Adrenal gland (tissue), 9 donors: ENCODE measurements at regions not wholly inside any gene's neighbourhood (a gene's known extent, or its start where the extent isn't known, plus 50 kb on each side); places are given as distances from the start of the nearest gene placed in this dataset.
"Not testable (repeated sequence)": the region's sequence is repeated elsewhere in the genome, so short reads cannot be mapped to it uniquely, and the experiment has no call there.

ENCODE experiments used
- DNase-seq, 7 donors: peaks; one replicate each; pipeline ENCODE4 v3.0.0-alpha.2; 2019 to 2020
- H3K27ac ChIP-seq, 5 donors: fragments of 200-600 bp; sonication (generic) in 4 of 5; 1 replicate in 3 of 5; 2 replicates in 2 of 5; pipeline versions ENCODE4 v1.5.1 to v1.8.0; 2016 to 2020; ENCODE audit warnings: mild to moderate bottlenecking in 1 of 5
- H3K27me3 ChIP-seq: fragments of 200-600 bp; 2 replicates; pipeline ENCODE4 v1.8.0; 2021
- H3K36me3 ChIP-seq, 2 donors: fragments of 200-600 bp; replicated peaks in 1 of 2; 1 replicate in 1 of 2; 2 replicates in 1 of 2; pipeline versions ENCODE4 v1.5.1 to v1.8.0; 2018 to 2022
- H3K4me1 ChIP-seq, 2 donors: fragments of 200-600 bp; replicated peaks in 1 of 2; 1 replicate in 1 of 2; 2 replicates in 1 of 2; pipeline versions ENCODE4 v1.5.1 to v1.8.0; 2018 to 2021
- H3K4me3 ChIP-seq, 4 donors: fragments of 200-600 bp; sonication (generic) in 3 of 4; one replicate each; pipeline ENCODE4 v1.5.1; 2016 to 2018
- H3K9me3 ChIP-seq, 3 donors: fragments of 200-600 bp; sonication (generic) in 1 of 3; replicated peaks in 1 of 3; 1 replicate in 2 of 3; 2 replicates in 1 of 3; pipeline versions ENCODE4 v1.5.1 to v1.8.0; 2016 to 2021
- WGBS, 4 donors: extraction: QIAGEN DNeasy Blood & Tissue Kit in 2 of 4; methylation state at CpG; one replicate each; pipeline versions ENCODE4 v1.1.5 to v1.1.7; 2013 to 2017; 5-methylcytosine and 5-hydroxymethylcytosine counted together
- intact Hi-C, 2 donors: fragments of 100-400 bp; cut with DNase I; formaldehyde crosslinking; loops; one replicate each; pipeline versions ENCODE4 v1.14.1 to v1.15.0; 2022 to 2023
- donor health status: healthy with polysubstance abuse.
- donor health status: Bipolar disorder and iron deficiency.
- donor health status: DM: yes; HTN: yes; CAD: no.
- donor health status: DM: no; HTN: no; CAD: no.
- donor health status: DM: no; HTN: no; CAD: no.

- intact Hi-C loops, H3K27me3 ChIP-seq, H3K27ac ChIP-seq, H3K36me3 ChIP-seq, H3K4me1 ChIP-seq, H3K9me3 ChIP-seq, DNase-seq, H3K4me3 ChIP-seq: not testable (repeated sequence)
- WGBS, 4 donors = no CpG with 5 or more reads among the region's 3 CpGs
Measured at GRCh38 chr15:20101281-20101680, 440.3 kb downstream of the GOLGA6L6 start.

GRCh38 chr15:20100604-20101270, 440.9 kb downstream of the GOLGA6L6 start:
- DNase-seq, H3K27me3 ChIP-seq, intact Hi-C loops, H3K4me1 ChIP-seq, H3K4me3 ChIP-seq, H3K27ac ChIP-seq, H3K36me3 ChIP-seq, H3K9me3 ChIP-seq: not testable (repeated sequence)
- WGBS, 4 donors = no CpG with 5 or more reads among the region's 8 CpGs

DNA sequence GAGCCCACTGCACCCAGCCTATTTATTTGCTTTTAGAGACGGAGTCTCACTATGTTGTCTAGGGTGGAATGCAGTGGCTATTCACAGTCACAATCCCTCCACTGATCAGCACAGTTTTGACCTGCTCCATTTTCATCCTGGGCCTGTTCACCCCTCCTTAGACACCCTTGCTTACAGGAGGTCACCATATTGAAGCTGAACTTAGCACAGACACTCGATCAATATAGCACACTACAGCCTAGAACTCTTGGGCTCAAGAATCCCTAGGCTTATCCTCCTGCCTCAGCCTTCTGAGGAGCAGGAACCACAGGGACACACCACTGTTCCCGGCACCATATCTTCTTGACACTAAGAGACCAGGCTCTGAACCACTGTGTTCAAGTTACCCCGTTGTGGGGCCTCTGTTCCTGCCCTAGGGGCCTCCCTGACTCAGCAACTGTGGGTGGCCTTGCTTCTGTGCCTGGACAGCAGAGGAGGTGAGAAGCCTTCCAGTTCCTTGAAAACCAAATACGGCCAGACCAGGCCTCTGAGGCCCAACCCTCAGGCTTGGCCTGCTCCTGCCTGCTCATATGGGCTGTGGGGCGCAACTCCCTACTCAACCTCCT, 445.8 kb downstream of the GOLGA6L6 start:
- H3K4me3 ChIP-seq, H3K27me3 ChIP-seq, DNase-seq, H3K4me1 ChIP-seq, H3K27ac ChIP-seq, H3K9me3 ChIP-seq, intact Hi-C loops, H3K36me3 ChIP-seq: not testable (repeated sequence)
- 56 to 86% (median 62%) methylated on average over 1 to 4 of the region's 6 CpGs for WGBS, 4 donors

GRCh38 chr15:20089541-20089940, 452.1 kb downstream of the GOLGA6L6 start:
- H3K4me3 ChIP-seq, H3K9me3 ChIP-seq, H3K27ac ChIP-seq, intact Hi-C loops, H3K36me3 ChIP-seq, H3K27me3 ChIP-seq, H3K4me1 ChIP-seq: not testable (repeated sequence)
- 46 to 67% methylated on average over 2 of the region's 4 CpGs; no CpG with 5 or more reads in 2 of the 4 donors for WGBS, 4 donors
- DNase-seq = peak in 1 of 7 donors; percentile 23

DNA sequence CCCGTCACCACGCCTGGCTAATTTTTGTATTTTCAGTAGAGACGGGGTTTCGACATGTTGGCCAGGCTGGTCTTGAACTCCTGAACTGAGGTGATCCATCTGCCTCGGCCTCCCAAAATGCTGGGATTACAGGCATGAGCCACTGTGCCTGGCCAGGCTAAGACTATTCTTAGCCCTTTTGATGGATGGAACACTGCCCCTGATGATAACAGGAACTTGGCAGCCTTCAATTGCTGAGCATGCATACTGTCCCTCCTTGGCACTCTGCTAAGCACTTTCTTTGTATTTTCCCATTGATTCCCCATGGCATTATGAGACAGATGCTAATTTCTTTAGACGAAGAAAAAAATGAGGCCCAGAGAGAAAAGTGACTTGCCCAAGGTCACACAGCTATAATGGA, 457.6 kb downstream of the GOLGA6L6 start:
- H3K4me1 ChIP-seq, DNase-seq, H3K27me3 ChIP-seq, H3K4me3 ChIP-seq, intact Hi-C loops, H3K9me3 ChIP-seq, H3K36me3 ChIP-seq, H3K27ac ChIP-seq: not testable (repeated sequence)
- WGBS, 4 donors = no CpG with 5 or more reads among the region's 6 CpGs

DNA sequence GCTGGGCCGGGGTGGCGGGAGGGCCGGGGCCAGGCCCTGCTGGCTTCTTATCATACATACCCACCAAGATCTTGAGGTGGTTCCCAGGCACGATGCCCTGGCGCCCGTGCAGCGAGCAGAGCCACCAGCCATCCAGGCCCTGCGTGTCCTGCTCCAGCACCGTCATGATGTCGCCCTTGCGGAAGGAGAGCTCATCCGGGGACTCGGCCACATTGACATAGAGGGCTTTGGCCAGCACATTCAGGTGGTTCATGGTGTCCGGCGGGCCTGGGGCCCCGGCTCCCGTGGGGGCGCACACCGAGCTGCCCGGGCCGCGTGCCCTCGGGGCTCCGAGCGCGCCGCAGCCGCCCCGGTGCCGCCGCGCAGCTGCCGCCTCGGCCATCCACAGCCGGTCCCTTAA, 467.5 kb downstream of the GOLGA6L6 start:
- intact Hi-C loops, H3K4me1 ChIP-seq, H3K4me3 ChIP-seq, H3K36me3 ChIP-seq, DNase-seq, H3K27ac ChIP-seq, H3K27me3 ChIP-seq, H3K9me3 ChIP-seq: not testable (repeated sequence)
- WGBS, 4 donors = 90 to 98% (median 91%) methylated on average over 8 to 24 of the region's 35 CpGs; no CpG with 5 or more reads in 1 of the 4 donors

- H3K4me1 ChIP-seq, intact Hi-C loops, H3K9me3 ChIP-seq, H3K4me3 ChIP-seq, DNase-seq, H3K27me3 ChIP-seq, H3K36me3 ChIP-seq, H3K27ac ChIP-seq: not testable (repeated sequence)
- 67 to 81% (median 78%) methylated on average over 4 to 5 of the region's 5 CpGs for WGBS, 4 donors
Measured at GRCh38 chr15:20069043-20069442, 472.6 kb downstream of the GOLGA6L6 start.

DNA sequence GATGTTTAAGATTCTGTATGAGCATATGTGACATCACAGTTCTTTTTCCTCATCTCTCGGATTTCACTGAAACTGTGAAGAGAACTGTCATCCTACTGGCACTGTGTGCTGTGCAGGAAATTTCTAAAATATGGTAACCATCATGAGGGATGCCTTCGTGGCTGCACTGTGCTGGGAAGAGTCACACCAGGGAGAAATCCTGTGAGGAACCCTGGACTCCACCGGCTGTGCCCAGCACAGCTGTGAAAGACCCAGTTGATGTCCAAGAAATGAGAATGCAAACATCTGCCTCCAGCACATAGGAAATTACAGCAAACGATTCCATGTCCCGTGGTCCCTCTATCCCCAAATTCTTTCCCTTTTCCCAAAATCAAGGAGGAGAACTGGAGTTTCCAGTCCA, 475.4 kb downstream of the GOLGA6L6 start:
- H3K4me1 ChIP-seq, H3K27ac ChIP-seq, intact Hi-C loops, H3K27me3 ChIP-seq, DNase-seq, H3K9me3 ChIP-seq, H3K4me3 ChIP-seq, H3K36me3 ChIP-seq: not testable (repeated sequence)
- 0 to 51% (median 45%) methylated on average over 1 to 2 of the region's 5 CpGs; no CpG with 5 or more reads in 1 of the 4 donors for WGBS, 4 donors

- H3K27me3 ChIP-seq, H3K9me3 ChIP-seq, H3K4me3 ChIP-seq, H3K27ac ChIP-seq, H3K36me3 ChIP-seq, DNase-seq, intact Hi-C loops, H3K4me1 ChIP-seq: not testable (repeated sequence)
- 50 to 84% (median 74%) methylated on average over 1 to 7 of the region's 10 CpGs for WGBS, 4 donors
Measured at GRCh38 chr15:20065508-20065907, 476.1 kb downstream of the GOLGA6L6 start.

GRCh38 chr15:20063167-20063566, 478.4 kb downstream of the GOLGA6L6 start:
- WGBS, 4 donors = 59 to 79% (median 64%) methylated on average over 6 to 7 of the region's 7 CpGs
- H3K9me3 ChIP-seq, H3K4me3 ChIP-seq, H3K27me3 ChIP-seq, DNase-seq, H3K27ac ChIP-seq, H3K36me3 ChIP-seq, intact Hi-C loops, H3K4me1 ChIP-seq: not testable (repeated sequence)

- intact Hi-C loops, H3K4me1 ChIP-seq, H3K27ac ChIP-seq, H3K27me3 ChIP-seq, DNase-seq, H3K36me3 ChIP-seq, H3K9me3 ChIP-seq, H3K4me3 ChIP-seq: not testable (repeated sequence)
- WGBS, 4 donors = 85 to 91% (median 87%) methylated on average over 6 to 8 of the region's 13 CpGs
Measured at GRCh38 chr15:20060838-20061237, 480.8 kb downstream of the GOLGA6L6 start.
